ENCODE measurements at regions not wholly inside any gene's neighbourhood (a gene's known extent, or its start where the extent isn't known, plus 50 kb on each side); places are given as distances from the start of the nearest gene placed in this dataset.

GRCh38 chr13:22980936-22981335, 199.8 kb upstream of the SGCG start:
- no peak for TF ChIP-seq CTCF (IDR thresholded peaks at IDR 0.05)
- no peak for TF ChIP-seq POLR2AphosphoS5 (IDR thresholded peaks at IDR 0.05)
- no peak for TF ChIP-seq POLR2A (IDR thresholded peaks at IDR 0.05)
- peaks cover 16 to 21% of the 10 kb centered on the region in 2 donors for H3K9me3 ChIP-seq
- no peak overlapping the region for H3K27ac ChIP-seq
- no peaks in the 10 kb centered on the region for H3K27me3 ChIP-seq
- no peaks in the 10 kb centered on the region for H3K4me1 ChIP-seq
- H3K36me3 ChIP-seq, result no peaks in the 10 kb centered on the region
- H3K4me3 ChIP-seq, result no peak overlapping the region
- DNase-seq (ENCODE audit: low spot score in 2 of 2), result no peak
- intact Hi-C loops (cut with DNase I; ENCODE audit: low total_unique reads), result no loop called here

- Histone ChIP-seq H3K9me3 (no peaks in the 10 kb centered on the region), H3K27ac (no peak overlapping the region), H3K4me1 (no peaks in the 10 kb centered on the region), H3K36me3 (no peaks in the 10 kb centered on the region), H3K4me3 (no peak overlapping the region), H3K27me3 (no peaks in the 10 kb centered on the region)
- intact Hi-C loops (cut with DNase I; ENCODE audit: low total_unique reads), result no loop called here
- DNase-seq (ENCODE audit: low spot score in 2 of 2), result no peak
- TF ChIP-seq POLR2A (IDR thresholded peaks at IDR 0.05) (no peak), CTCF (IDR thresholded peaks at IDR 0.05) (no peak), POLR2AphosphoS5 (IDR thresholded peaks at IDR 0.05) (no peak)
Observed at GRCh38 chr13:22993148-22993547, 187.6 kb upstream of the SGCG start.

GRCh38 chr13:23003446-23003845, 177.3 kb upstream of the SGCG start:
- intact Hi-C loops (cut with DNase I; ENCODE audit: low total_unique reads), result loop anchor here (5.0 kb wide), 1 partner anchor 1371 kb away; no protein-coding TSS in a partner anchor

GRCh38 chr13:23007426-23007825, 173.4 kb upstream of the SGCG start:
- H3K27ac ChIP-seq, result no peak overlapping the region
- DNase-seq (ENCODE audit: low spot score in 2 of 2), result no peak
- TF ChIP-seq CTCF (IDR thresholded peaks at IDR 0.05), result no peak
- no peak overlapping the region for H3K4me3 ChIP-seq
- no peaks in the 10 kb centered on the region for H3K27me3 ChIP-seq
- no peaks in the 10 kb centered on the region for H3K4me1 ChIP-seq
- peaks cover 0 to 6% of the 10 kb centered on the region in 2 donors for H3K9me3 ChIP-seq
- intact Hi-C loops (cut with DNase I; ENCODE audit: low total_unique reads), result no loop called here
- no peaks in the 10 kb centered on the region for H3K36me3 ChIP-seq

More at GRCh38 chr13:23003446-23003845, 177.3 kb upstream of the SGCG start:
- Histone ChIP-seq H3K4me3 (no peak overlapping the region), H3K27me3 (no peaks in the 10 kb centered on the region), H3K4me1 (no peaks in the 10 kb centered on the region), H3K27ac (no peak overlapping the region), H3K9me3 (peaks cover 4 to 20% of the 10 kb centered on the region in 2 donors), H3K36me3 (no peaks in the 10 kb centered on the region)
- DNase-seq (ENCODE audit: low spot score in 2 of 2), result no peak
- TF ChIP-seq CTCF (IDR thresholded peaks at IDR 0.05) (no peak), POLR2AphosphoS5 (IDR thresholded peaks at IDR 0.05) (no peak), POLR2A (IDR thresholded peaks at IDR 0.05) (no peak)

GRCh38 chr13:23018143-23018542, 162.6 kb upstream of the SGCG start:
- DNase-seq (ENCODE audit: low spot score in 2 of 2), result no peak
- Histone ChIP-seq H3K4me3 (no peak overlapping the region), H3K27ac (no peak overlapping the region), H3K9me3 (no peaks in the 10 kb centered on the region), H3K27me3 (no peaks in the 10 kb centered on the region), H3K4me1 (no peaks in the 10 kb centered on the region), H3K36me3 (no peaks in the 10 kb centered on the region)
- intact Hi-C loops (cut with DNase I; ENCODE audit: low total_unique reads), result no loop called here
- no peak for TF ChIP-seq CTCF (IDR thresholded peaks at IDR 0.05)
- no peak for TF ChIP-seq POLR2A (IDR thresholded peaks at IDR 0.05)
- no peak for TF ChIP-seq POLR2AphosphoS5 (IDR thresholded peaks at IDR 0.05)
